ENCODE measurements at regions not wholly inside any gene's neighbourhood (a gene's known extent, or its start where the extent isn't known, plus 50 kb on each side); places are given as distances from the start of the nearest gene placed in this dataset.

GRCh38 chr5:155983954-155984353, 343.0 kb upstream of the SGCD start:
- Mint-ChIP-seq H3K36me3 (ENCODE audit: low read depth, unreplicated experiment) (no peaks in the 10 kb centered on the region), H3K27me3 (ENCODE audit: low read depth, unreplicated experiment) (peaks cover 2% of the 10 kb centered on the region), H3K4me1 (ENCODE audit: low read depth, unreplicated experiment) (peaks cover 2% of the 10 kb centered on the region), H3K4me3 (ENCODE audit: unreplicated experiment) (no peak overlapping the region), H3K27ac (ENCODE audit: unreplicated experiment) (no peak overlapping the region), H3K9me3 (ENCODE audit: unreplicated experiment) (no peaks in the 10 kb centered on the region)
- Histone ChIP-seq H3K27ac (ENCODE audit: low read depth, low read length) (no peak overlapping the region), H3K79me2 (ENCODE audit: insufficient read depth, low read length) (no peaks in the 10 kb centered on the region), H4K20me1 (ENCODE audit: insufficient read depth, low read length) (no peaks in the 10 kb centered on the region), H3K4me3 (ENCODE audit: insufficient read depth, low read depth, low read length) (no peak overlapping the region), H3K4me1 (ENCODE audit: insufficient read depth, low read length) (no peaks in the 10 kb centered on the region), H3K36me3 (ENCODE audit: insufficient read depth, low read length) (no peaks in the 10 kb centered on the region), H3K27me3 (ENCODE audit: insufficient read depth, low read length) (no peaks in the 10 kb centered on the region), H3K9me3 (ENCODE audit: insufficient read depth, low read depth, low read length) (no peaks in the 10 kb centered on the region), H3K9ac (ENCODE audit: low read length) (no peak overlapping the region), H2AFZ (ENCODE audit: low read depth, low read length) (no peak overlapping the region), H3K4me2 (ENCODE audit: low read length) (no peak overlapping the region)
- no peak for FAIRE-seq
- DNase-seq (ENCODE audit: low read depth), result peak; percentile 18
- TF ChIP-seq CTCF (IDR thresholded peaks at IDR 0.05; ENCODE audit: insufficient read depth, low read depth, low read length) (no peak), EZH2 (IDR thresholded peaks at IDR 0.05; ENCODE audit: insufficient read depth, low read length) (no peak)

- Histone ChIP-seq H3K36me3 (ENCODE audit: insufficient read depth, low read length) (no peaks in the 10 kb centered on the region), H3K4me1 (ENCODE audit: insufficient read depth, low read length) (no peaks in the 10 kb centered on the region), H2AFZ (ENCODE audit: low read depth, low read length) (no peak overlapping the region), H4K20me1 (ENCODE audit: insufficient read depth, low read length) (no peaks in the 10 kb centered on the region), H3K27ac (ENCODE audit: low read depth, low read length) (no peak overlapping the region), H3K4me3 (ENCODE audit: insufficient read depth, low read depth, low read length) (no peak overlapping the region), H3K9me3 (ENCODE audit: insufficient read depth, low read depth, low read length) (no peaks in the 10 kb centered on the region), H3K27me3 (ENCODE audit: insufficient read depth, low read length) (no peaks in the 10 kb centered on the region), H3K9ac (ENCODE audit: low read length) (no peak overlapping the region), H3K79me2 (ENCODE audit: insufficient read depth, low read length) (no peaks in the 10 kb centered on the region), H3K4me2 (ENCODE audit: low read length) (no peak overlapping the region)
- Mint-ChIP-seq H3K9me3 (ENCODE audit: unreplicated experiment) (no peaks in the 10 kb centered on the region), H3K27ac (ENCODE audit: unreplicated experiment) (no peak overlapping the region), H3K27me3 (ENCODE audit: low read depth, unreplicated experiment) (no peaks in the 10 kb centered on the region), H3K4me1 (ENCODE audit: low read depth, unreplicated experiment) (peaks cover 2% of the 10 kb centered on the region), H3K36me3 (ENCODE audit: low read depth, unreplicated experiment) (no peaks in the 10 kb centered on the region), H3K4me3 (ENCODE audit: unreplicated experiment) (no peak overlapping the region)
- FAIRE-seq (no peak), DNase-seq (ENCODE audit: low read depth) (no peak)
- TF ChIP-seq EZH2 (IDR thresholded peaks at IDR 0.05; ENCODE audit: insufficient read depth, low read length), result no peak
- TF ChIP-seq CTCF (IDR thresholded peaks at IDR 0.05; ENCODE audit: insufficient read depth, low read depth, low read length), result no peak
Measured at GRCh38 chr5:155987265-155987810, 339.6 kb upstream of the SGCD start.

GRCh38 chr5:155989879-155990278, 337.1 kb upstream of the SGCD start:
- Mint-ChIP-seq H3K4me1 (ENCODE audit: low read depth, unreplicated experiment) (peaks cover 2% of the 10 kb centered on the region), H3K4me3 (ENCODE audit: unreplicated experiment) (no peak overlapping the region), H3K27me3 (ENCODE audit: low read depth, unreplicated experiment) (no peaks in the 10 kb centered on the region), H3K36me3 (ENCODE audit: low read depth, unreplicated experiment) (no peaks in the 10 kb centered on the region), H3K27ac (ENCODE audit: unreplicated experiment) (no peak overlapping the region), H3K9me3 (ENCODE audit: unreplicated experiment) (no peaks in the 10 kb centered on the region)
- Histone ChIP-seq H3K4me2 (ENCODE audit: low read length) (no peak overlapping the region), H3K9ac (ENCODE audit: low read length) (no peak overlapping the region), H3K27ac (ENCODE audit: low read depth, low read length) (no peak overlapping the region), H3K9me3 (ENCODE audit: insufficient read depth, low read depth, low read length) (no peaks in the 10 kb centered on the region), H3K4me1 (ENCODE audit: insufficient read depth, low read length) (no peaks in the 10 kb centered on the region), H3K4me3 (ENCODE audit: insufficient read depth, low read depth, low read length) (no peak overlapping the region), H2AFZ (ENCODE audit: low read depth, low read length) (no peak overlapping the region), H4K20me1 (ENCODE audit: insufficient read depth, low read length) (no peaks in the 10 kb centered on the region), H3K27me3 (ENCODE audit: insufficient read depth, low read length) (no peaks in the 10 kb centered on the region), H3K36me3 (ENCODE audit: insufficient read depth, low read length) (no peaks in the 10 kb centered on the region), H3K79me2 (ENCODE audit: insufficient read depth, low read length) (no peaks in the 10 kb centered on the region)
- DNase-seq (ENCODE audit: low read depth) (no peak), FAIRE-seq (no peak)
- TF ChIP-seq CTCF (IDR thresholded peaks at IDR 0.05; ENCODE audit: insufficient read depth, low read depth, low read length) (no peak), EZH2 (IDR thresholded peaks at IDR 0.05; ENCODE audit: insufficient read depth, low read length) (no peak)

All from astrocyte (in vitro differentiated cells and primary cell).